Upper lobe of right lung (tissue), 1 donor: ENCODE measurements at regions not wholly inside any gene's neighbourhood (a gene's known extent, or its start where the extent isn't known, plus 50 kb on each side); places are given as distances from the start of the nearest gene placed in this dataset.

Experiments
- ATAC-seq: fragments of 200-7000 bp; cut with Tn5 transposase; one replicate; pipeline ENCODE4 v1.9.1; 2020; ENCODE audit warnings: mild to moderate bottlenecking, moderate library complexity
- DNase-seq: peaks from one replicate; pipeline ENCODE4 v3.0.0-alpha.2; 2020
- H3K27ac ChIP-seq: fragments of 200-600 bp; one replicate; pipeline ENCODE4 v1.8.0; 2022
- H3K27me3 ChIP-seq: fragments of 200-600 bp; one replicate; pipeline ENCODE4 v1.8.0; 2022; ENCODE audit warnings: mild to moderate bottlenecking
- H3K36me3 ChIP-seq: fragments of 200-600 bp; one replicate; pipeline ENCODE4 v1.8.0; 2022
- H3K4me1 ChIP-seq: fragments of 200-600 bp; one replicate; pipeline ENCODE4 v1.8.0; 2022
- H3K4me3 ChIP-seq: fragments of 200-600 bp; one replicate; pipeline ENCODE4 v1.8.0; 2022; ENCODE audit warnings: mild to moderate bottlenecking
- H3K9me3 ChIP-seq: fragments of 200-600 bp; one replicate; pipeline ENCODE4 v1.8.0; 2022
- CTCF ChIP-seq: fragments of 200-600 bp; IDR thresholded peaks from one replicate; pipeline ENCODE4 v1.8.0; 2022; ENCODE audit warnings: antibody characterized with exemption
- intact Hi-C: fragments of 100-400 bp; cut with DNase I; formaldehyde crosslinking; loops from one replicate; pipeline ENCODE4 v1.11.0; 2022
- donor health status: DM: no; HTN: yes; CAD: no; lungs with severe emphysema.

- intact Hi-C loops = no loop called here
- no peak for DNase-seq
- Histone ChIP-seq H3K27ac (no peak overlapping the region), H3K4me1 (peaks cover 10% of the 10 kb centered on the region), H3K4me3 (no peak overlapping the region), H3K36me3 (no peaks in the 10 kb centered on the region), H3K9me3 (no peaks in the 10 kb centered on the region), H3K27me3 (no peaks in the 10 kb centered on the region)
- ATAC-seq = no peak
- no peak for TF ChIP-seq CTCF
Observed at GRCh38 chr20:4635781-4636180, 50.5 kb upstream of the PRNP start.

- Histone ChIP-seq H3K4me1 (peaks cover 10% of the 10 kb centered on the region), H3K36me3 (no peaks in the 10 kb centered on the region), H3K4me3 (no peak overlapping the region), H3K9me3 (no peaks in the 10 kb centered on the region), H3K27ac (no peak overlapping the region), H3K27me3 (no peaks in the 10 kb centered on the region)
- no peak for DNase-seq
- no peak for ATAC-seq
- intact Hi-C loops = no loop called here
- no peak for TF ChIP-seq CTCF
Observed at GRCh38 chr20:4635342-4635741, 50.9 kb upstream of the PRNP start.

- TF ChIP-seq CTCF = no peak
- Histone ChIP-seq H3K36me3 (no peaks in the 10 kb centered on the region), H3K9me3 (no peaks in the 10 kb centered on the region), H3K4me1 (peaks cover 10% of the 10 kb centered on the region), H3K27me3 (no peaks in the 10 kb centered on the region), H3K4me3 (no peak overlapping the region), H3K27ac (no peak overlapping the region)
- ATAC-seq (peak; percentile 80), DNase-seq (no peak)
- intact Hi-C loops = no loop called here
Observed at GRCh38 chr20:4633780-4634179, 52.5 kb upstream of the PRNP start.

- no peaks in the 10 kb centered on the region for H3K27me3 ChIP-seq
- peaks cover 10% of the 10 kb centered on the region for H3K4me1 ChIP-seq
- no peak for ATAC-seq
- DNase-seq = no peak
- H3K4me3 ChIP-seq = no peak overlapping the region
- TF ChIP-seq CTCF = no peak
- no peaks in the 10 kb centered on the region for H3K9me3 ChIP-seq
- intact Hi-C loops = no loop called here
- no peaks in the 10 kb centered on the region for H3K36me3 ChIP-seq
- H3K27ac ChIP-seq = no peak overlapping the region
Observed at GRCh38 chr20:4633379-4633778, 52.9 kb upstream of the PRNP start.

GRCh38 chr20:4632876-4633275 lies 53.4 kb upstream of the PRNP start:
- Histone ChIP-seq H3K27me3 (no peaks in the 10 kb centered on the region), H3K9me3 (no peaks in the 10 kb centered on the region), H3K4me3 (no peak overlapping the region), H3K36me3 (no peaks in the 10 kb centered on the region), H3K27ac (no peak overlapping the region), H3K4me1 (peaks cover 10% of the 10 kb centered on the region)
- no peak for ATAC-seq
- no peak for TF ChIP-seq CTCF
- no peak for DNase-seq
- intact Hi-C loops = no loop called here

GRCh38 chr20:4626228-4626627 lies 60.0 kb upstream of the PRNP start:
- H3K4me3 ChIP-seq = no peak overlapping the region
- intact Hi-C loops = no loop called here
- H3K36me3 ChIP-seq = no peaks in the 10 kb centered on the region
- H3K9me3 ChIP-seq = no peaks in the 10 kb centered on the region
- no peaks in the 10 kb centered on the region for H3K4me1 ChIP-seq
- ATAC-seq = no peak
- H3K27ac ChIP-seq = no peak overlapping the region
- TF ChIP-seq CTCF = no peak
- no peaks in the 10 kb centered on the region for H3K27me3 ChIP-seq
- DNase-seq = no peak
